ENCODE measurements at regions not wholly inside any gene's neighbourhood (a gene's known extent, or its start where the extent isn't known, plus 50 kb on each side); places are given as distances from the start of the nearest gene placed in this dataset.

DNA sequence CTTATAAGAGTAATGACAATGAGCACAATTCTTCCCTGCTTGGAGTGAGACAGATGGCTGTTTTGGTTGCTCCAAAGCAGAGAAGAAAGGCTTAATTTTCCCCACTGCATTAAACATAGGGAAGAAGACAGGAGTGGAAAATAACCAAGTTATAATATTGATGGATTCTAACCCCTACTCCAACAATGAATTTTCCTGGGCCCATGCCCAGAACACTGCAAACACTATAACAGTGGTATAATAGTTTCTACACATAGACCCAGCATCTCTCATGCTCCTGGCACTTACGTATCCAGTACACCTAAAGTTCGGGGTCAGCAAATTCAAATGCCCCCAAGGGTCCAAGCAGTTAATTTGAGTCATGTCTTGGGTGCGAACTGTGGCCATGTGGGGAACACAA lies 613.4 kb downstream of the PLCL1 start:
- DNase-seq (ENCODE audit: low read depth in 2 of 2) = no peak

DNA sequence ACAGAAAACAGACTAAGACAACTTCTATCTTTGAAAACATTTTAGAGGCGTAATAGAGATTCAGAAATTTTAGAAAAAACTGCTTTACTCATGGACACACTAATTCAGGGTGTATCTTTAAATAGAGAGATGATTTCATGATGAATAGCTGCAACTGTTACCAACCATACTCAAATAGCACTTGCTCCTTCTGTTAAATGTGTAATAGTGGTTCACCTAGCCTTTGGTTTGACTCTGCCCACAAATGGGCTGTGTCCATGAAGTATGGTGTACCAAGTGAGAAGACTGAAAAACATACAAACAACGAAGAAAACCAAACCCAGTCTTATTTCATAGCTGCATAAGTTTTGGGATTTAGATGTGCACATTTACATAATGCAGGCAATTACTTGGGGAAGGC lies 610.6 kb downstream of the PLCL1 start:
- DNase-seq (ENCODE audit: low read depth in 2 of 2) = no peak

DNA sequence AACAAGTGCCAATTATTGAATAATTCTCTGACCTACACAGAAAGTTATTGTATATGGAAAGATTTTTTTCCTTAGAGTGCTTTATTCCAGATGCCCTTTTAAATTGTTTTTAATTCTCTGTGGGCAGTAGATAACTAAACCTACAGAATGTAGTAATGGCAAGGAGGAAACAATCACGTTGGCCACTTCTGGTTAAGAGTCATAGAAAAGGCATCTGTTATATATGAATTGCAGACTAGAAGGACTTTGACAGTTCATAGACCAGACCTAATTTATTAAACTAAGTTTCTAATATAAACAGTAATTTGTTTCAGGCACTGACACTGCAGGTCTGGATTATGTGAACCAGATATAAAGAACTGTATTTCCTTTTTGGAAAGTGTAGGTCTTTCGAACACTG lies 607.5 kb downstream of the PLCL1 start:
- no peak for DNase-seq (ENCODE audit: low read depth in 2 of 2)

DNA sequence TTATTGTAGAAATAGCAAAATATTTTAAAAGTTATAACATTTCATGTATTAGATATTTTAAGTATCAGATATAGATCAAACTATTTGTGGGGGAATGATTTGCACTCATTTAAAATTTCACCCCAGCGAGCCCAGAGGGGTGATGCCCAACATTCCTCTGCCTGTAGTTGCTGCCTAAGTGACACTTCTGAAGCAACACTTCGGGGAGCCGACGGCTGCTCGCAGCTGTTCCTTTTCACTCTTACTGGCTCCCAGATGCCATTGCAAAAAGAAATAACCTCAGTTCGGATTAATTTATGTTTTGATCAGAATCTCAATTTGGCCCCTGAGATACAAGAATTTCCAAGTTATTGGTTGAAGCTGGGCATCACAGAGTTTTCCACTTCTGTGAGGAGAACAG lies 603.8 kb downstream of the PLCL1 start:
- no peak for DNase-seq (ENCODE audit: low read depth in 2 of 2)

DNA sequence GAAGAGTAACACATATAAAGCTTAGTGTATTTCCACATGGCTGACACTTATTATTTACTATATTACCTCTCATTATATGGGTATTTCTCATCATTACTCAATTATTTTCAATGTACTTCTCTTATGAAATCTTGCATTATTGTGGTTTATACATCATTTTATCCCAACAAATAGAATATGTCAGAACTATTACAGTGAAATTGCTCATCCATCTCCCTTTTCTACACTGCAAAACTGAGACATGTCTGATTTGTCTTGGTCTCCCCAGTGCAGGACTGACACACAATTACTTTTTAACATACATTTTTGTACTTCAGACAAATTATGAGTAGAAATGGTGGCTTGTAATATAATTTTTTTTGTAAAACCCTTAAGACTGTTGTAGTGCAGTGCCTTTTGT lies 600.9 kb downstream of the PLCL1 start:
- no peak for DNase-seq (ENCODE audit: low read depth in 2 of 2)

DNA sequence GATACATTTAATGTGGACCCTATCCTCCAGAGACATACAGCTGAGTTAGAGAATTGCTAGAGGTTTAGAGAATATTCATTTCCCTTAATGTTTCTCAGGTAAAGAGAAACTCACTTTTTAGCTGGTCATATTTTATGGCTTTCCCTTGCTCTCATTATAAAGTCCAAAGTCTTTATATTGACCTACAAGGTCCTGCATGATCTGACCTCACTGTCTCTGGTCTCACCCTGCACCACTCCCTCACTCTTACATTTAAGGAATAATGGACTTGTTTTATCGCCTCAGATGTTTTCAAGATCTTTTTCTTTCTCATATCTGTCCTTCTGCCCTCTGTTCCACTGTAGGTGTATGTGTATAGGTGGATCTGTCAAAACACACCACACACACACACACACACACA lies 597.3 kb downstream of the PLCL1 start:
- no peak for DNase-seq (ENCODE audit: low read depth in 2 of 2)

DNA sequence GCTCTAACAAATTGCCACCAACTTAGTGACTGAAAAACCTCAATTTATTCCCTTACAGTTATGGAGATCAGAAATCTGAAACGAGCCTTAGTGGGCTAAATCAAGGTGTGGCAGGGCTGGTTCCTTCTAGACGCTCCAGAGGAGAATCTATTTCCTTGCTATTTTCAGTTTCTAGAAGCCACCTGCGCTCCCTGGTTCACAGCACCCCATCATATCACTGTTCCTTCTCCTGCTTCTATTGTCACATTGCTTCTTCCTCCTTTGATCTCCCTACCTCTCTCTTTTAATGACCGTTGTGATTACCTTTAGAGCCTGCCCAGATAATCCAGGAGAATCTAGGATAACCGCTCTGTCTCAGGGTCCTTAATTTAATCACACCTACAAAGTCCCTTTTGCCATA lies 596.6 kb downstream of the PLCL1 start:
- DNase-seq (ENCODE audit: low read depth in 2 of 2) = no peak

DNA sequence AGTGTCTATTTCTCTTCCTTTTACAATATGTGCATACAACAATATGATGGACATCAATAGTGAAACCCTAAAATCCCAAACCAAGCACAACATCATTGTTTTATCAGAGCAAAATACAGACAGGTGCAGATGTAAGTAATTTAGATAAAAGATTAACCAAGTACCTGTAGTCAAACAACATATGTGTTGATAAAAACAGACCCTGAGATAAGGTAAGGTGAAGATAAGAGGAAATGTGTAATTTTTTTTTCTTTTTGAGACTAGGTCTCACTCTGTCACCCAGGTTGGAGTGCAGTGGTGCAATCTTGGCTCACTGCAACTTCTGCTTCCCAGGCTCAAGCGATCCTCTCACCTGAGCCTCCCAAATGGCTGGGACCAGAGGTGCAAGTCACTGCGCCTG lies 589.8 kb downstream of the PLCL1 start:
- no peak for DNase-seq (ENCODE audit: low read depth in 2 of 2)

DNA sequence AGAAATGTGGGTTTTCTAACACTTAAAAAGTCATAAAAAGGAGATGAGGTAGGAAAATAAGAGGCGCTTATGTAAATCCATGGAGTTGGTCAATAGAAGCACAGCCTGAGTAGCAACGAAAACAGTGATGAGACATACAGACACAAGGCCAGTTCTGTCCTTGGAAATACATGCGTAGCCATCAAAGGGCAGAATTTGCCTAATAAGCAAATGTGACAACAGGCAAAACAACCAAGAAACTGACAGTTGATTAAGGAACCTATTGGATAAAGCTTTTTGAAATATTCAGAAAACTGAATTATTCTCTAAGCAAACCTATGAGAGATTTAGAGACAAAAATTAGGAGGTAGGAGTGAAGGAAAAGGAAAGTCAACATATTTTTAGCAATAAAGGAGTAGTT lies 586.3 kb downstream of the PLCL1 start:
- DNase-seq (ENCODE audit: low read depth in 2 of 2) = no peak

DNA sequence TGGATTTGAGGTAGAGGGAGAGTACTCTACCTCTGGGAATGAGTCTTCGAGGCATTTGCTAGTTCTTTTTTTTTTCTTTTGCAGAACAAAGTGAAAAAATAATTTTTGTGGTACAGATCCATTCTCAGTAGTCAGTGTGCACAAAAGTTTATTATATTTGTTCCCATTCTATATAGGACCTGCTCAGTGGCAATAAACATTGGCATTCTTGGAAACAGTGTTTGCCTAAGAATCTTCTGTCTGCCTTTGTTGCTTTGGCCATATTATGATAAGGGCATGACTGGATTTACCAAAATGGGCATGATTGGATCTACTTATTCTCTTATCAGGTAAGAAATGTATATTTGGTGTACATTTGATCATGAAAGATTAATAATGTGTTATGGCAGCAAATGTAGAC lies 583.3 kb downstream of the PLCL1 start:
- no peak for DNase-seq (ENCODE audit: low read depth in 2 of 2)

DNA sequence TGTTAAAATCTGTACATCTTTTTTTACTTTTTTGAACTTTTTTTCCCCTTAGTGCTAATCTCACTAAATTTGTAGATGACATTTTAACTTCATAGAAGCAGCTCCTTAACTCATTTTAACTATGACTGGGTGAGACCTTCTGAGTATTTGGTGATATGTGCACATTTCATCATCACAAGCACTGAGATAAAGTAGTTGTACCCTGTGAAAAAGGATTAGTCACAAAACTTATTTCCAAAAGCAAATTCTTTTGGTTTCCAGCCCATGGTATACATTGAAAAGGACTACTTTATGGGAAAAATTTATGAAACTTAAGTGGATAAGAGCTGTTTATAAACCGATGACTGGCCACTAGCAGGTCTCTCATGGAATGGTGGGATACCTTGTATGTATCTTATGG lies 581.5 kb downstream of the PLCL1 start:
- DNase-seq (ENCODE audit: low read depth in 2 of 2) = no peak

DNA sequence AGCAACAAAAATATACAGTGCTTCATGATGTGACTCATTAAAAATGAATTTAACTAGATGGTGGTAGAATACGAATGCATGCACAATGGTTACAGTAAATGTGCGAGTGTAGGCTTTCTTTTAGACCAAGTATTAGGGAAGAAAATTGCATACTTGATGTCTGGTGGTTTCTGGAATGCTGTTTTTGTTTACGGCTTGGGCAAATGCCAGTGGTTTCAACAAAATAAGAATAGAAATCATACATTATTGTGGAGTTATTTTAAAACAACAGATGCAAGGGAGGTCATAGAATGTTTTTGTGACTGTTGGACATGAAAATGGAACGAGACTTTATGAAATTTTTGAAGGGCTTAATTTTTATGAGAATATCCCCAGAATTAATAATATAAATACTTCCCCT lies 580.9 kb downstream of the PLCL1 start:
- DNase-seq (ENCODE audit: low read depth in 2 of 2) = no peak

DNA sequence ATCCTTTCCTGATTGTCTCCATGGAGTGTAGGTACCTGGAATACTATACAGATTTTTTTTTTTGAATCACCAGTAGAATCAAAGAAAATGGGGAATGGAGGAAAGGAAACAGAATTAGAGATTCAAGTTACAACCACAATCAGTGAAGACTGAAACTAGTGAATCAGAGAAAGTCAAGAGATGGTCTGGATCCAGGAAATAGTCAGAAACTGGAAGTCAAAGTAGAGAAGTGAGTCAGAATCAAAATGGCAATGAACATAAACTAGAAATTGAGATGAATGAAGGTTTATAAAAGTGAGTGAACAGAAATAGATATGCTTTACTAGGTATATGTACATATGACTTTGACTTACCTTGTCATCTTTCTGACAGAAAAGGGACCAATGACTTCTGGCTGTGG lies 579.0 kb downstream of the PLCL1 start:
- no peak for DNase-seq (ENCODE audit: low read depth in 2 of 2)

DNA sequence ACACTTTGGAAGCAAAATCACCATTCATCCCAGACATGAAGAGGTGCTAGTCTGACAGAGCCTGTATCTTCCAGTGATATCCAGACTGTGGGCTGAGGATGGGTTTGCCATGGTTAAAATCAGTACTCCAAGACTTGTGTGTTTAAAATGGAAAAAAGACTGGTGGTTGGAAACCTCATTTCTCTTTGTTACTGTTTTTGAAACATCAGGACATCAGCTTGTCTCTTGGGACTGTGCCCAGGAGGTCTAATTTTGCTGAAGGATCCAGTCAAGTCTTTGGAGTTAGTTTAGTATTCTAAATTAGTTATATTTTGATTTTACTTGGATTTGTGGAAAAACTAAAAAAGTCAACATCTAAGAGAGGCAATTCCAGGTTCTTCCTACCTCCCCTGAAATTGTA lies 578.4 kb downstream of the PLCL1 start:
- DNase-seq (ENCODE audit: low read depth in 2 of 2) = no peak

DNA sequence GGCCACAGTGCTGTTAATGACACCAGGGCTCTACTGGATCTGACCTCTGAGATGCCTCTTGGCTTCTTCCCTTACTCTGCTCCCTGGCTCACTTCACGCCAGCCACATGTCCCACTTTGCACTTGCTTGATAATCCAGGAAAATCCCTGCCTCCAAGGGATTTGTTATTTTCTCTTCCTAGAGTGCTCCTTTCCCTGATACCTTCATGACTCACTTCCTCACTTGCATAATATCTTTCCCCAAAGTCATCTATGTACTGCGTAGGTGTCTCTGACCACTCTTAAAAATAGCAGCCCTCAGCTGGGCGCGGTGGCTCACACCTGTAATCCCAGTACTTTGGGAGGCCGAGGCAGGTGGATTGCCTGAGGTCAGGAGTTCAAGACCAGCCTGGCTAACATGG lies 572.3 kb downstream of the PLCL1 start:
- no peak for DNase-seq (ENCODE audit: low read depth in 2 of 2)

DNA sequence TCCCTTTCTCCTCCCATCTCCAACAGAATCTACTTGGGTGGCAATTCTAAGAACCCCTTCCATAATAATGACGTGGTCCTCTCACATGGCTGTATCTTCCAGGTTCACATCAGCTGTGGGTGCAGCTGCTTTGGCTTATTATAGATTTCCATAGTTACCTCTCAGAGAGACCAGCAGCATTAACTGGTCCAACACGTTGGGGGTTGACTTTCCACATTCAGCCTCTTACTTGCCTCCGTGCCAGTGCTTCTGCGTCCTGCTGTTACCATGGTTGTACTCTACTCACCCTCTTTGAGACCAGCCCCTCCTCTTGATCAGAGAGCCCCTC lies 570.7 kb downstream of the PLCL1 start:
- DNase-seq (ENCODE audit: low read depth in 2 of 2) = no peak

DNA sequence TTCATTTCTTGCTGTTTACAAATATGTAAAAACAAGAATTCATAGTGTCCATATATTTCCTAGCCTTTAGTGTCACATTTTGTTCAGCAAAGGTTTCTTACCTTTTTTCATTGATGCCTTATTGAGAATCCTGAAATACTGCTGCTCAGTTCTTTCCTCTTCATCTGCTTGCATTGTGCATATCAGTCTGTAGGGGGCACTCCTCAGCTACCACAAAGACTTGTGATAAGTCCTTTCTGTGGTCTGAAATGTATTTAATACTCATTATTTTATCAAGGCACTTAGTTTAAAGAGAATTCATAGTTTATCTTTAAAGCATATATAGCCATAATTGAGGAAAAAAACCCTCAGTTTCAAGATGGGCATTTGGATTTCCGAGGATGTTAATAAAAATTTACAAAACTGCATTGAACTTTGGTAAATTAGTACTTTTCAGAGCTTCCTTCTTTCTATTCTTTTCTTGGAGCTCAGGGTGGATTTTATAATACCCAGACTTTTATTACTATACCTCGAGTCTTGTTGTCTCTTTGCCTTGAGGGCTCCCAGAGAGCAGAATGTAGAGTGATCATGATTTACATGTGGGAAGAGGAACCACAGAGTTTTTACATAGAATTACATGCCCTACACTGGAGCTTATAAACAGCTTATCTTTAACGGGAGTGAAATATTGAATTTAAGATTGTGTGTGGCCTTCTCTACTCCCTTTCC lies 570.1 kb downstream of the PLCL1 start:
- no peak for DNase-seq (ENCODE audit: low read depth in 2 of 2)

DNA sequence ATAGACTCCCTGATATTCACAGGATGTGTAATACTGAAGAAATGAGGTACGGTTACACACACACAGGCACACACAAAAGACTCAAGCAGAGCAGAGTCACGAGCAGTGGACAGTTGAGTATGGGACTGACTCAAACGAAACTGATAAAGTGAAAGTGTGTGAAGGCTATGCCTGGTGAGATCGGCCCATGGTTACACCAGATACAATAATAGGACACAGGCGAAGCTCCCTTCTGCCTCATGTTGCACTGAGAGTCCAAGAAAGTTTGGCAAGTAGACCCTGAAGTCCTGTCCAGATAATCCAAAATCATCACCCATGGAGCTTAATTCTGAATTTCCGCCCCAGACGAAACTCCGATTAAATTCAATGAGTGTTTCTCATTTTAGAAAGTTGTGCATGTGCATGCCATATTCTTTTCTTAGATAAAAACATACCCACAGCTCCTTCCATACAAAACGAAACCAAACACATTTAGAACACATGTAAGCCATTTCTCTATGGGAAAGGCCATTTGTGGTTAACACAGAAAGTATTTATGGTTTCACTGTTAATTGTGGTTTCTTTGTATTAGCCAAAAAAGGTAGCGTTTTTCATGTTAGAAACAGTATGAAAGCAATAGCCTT lies 567.6 kb downstream of the PLCL1 start:
- DNase-seq (ENCODE audit: low read depth in 2 of 2) = no peak

DNA sequence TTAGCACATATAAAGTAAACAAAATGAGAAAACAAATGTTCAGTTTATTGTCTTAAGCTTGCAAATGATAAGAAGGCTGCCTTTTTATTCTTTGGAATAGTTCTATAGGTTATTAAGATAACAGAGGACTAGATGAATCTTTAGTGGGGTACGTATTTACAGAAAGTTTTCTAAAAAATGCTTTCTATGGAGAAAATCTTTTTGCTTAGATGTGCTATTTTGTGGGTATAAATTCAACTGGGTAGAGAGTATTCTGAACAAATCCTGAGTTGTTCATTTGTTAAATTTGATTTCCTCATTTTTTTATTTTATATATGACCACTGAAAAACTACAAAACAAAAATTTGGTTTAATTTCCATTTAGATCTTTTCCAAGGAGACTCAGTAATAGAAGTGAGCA lies 566.9 kb downstream of the PLCL1 start:
- DNase-seq (ENCODE audit: low read depth in 2 of 2) = no peak

DNA sequence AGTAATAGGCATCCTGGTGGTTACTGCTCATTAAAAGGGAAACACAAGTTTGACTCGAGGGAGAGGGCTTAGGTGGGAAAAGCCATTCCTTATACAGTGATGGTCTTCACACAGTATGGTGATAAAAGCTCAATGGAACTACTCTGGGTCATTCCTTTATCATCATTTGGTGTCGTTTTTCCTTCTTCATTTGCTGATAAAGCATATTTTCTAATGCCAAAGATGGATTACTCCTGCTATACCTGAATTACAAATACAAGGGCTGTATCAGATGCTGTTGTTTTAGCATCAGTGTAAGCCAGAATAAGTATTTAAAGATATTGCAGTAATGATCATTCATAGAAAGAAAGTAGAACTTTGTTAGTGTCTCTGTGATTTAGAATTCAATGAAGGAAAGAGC lies 563.7 kb downstream of the PLCL1 start:
- no peak for DNase-seq (ENCODE audit: low read depth in 2 of 2)

DNA sequence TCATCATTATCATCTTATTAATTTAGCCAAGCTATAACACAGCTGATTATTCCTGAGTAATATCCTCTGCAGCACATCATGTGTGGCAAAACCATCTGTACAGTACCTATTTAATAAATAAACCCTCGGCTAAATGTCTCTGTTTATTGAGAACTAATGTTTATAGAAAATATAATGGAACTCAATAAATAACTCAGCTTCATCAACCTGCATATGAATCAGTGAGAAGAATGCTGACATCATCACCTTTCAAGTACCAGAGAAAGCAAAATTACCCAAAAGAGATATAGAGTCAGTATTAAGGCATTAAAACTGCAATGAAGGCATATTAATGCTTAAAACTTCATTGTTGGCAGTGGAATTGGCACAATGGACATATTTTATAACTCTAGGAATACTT lies 558.3 kb downstream of the PLCL1 start:
- DNase-seq (ENCODE audit: low read depth in 2 of 2) = no peak

DNA sequence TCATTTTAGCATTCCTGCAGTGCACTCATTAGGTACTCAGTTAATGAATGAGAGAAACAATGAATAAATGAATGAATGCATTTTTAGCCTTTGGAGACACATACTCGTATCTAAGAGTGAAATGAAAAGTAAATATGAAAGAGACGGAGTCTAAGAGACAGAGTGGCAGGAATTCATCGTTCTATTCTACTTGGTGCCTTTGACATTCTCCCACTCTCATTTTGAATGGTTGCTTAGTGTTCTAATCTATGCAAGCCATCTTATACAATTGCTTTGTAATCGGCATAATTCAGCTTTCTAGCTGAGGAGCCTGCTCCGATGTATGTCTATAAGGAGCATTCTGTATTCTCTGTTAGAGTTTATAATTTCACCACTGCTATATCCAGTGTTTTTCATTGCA lies 554.9 kb downstream of the PLCL1 start:
- DNase-seq (ENCODE audit: low read depth in 2 of 2) = no peak

DNA sequence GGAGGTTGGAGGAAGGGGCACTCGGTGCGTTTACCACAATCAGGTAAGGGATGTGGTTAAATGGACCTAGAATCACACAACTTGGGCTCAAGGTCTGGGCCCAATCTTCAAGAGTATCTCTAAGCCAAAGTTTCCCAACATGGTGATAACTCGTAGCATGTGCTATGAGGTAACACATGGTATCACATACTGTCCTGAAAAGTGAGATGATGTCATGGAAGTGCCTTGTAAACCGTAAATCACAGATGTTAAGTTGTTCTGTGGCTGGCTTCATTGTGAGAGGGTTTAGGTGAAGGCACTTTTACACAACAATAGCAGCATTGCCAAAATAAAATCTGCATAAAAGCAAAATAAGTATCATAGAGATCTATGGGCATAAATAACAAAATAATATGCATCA lies 551.8 kb downstream of the PLCL1 start:
- no peak for DNase-seq (ENCODE audit: low read depth in 2 of 2)

DNA sequence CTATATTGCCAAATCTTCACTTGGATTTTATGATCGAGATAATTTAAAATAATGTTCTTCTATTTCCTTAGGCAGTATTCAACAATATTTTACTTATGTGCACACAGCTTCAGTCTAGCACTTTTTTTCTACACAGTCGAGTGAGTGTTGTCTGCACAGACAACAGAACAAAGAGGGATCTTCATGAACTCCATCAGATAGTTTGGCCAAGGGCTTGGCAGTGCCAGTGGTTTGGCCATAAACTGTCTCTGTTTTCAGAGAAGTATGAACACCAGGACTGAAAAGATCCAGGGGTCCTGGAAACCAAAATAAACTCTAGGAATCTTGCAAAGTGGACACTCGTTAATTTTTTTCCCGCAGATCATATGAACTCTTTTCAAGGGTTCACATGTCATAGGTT lies 547.3 kb downstream of the PLCL1 start:
- no peak for DNase-seq (ENCODE audit: low read depth in 2 of 2)
